OCI-LY7 (cell line): ENCODE measurements at regions not wholly inside any gene's neighbourhood (a gene's known extent, or its start where the extent isn't known, plus 50 kb on each side); places are given as distances from the start of the nearest gene placed in this dataset.

ENCODE experiments used
- BruUV-seq: library from RNA; stranded (reverse); fragments of 400-500 nt; replicated peaks from 2 replicates; lab custom pipeline; 2021; lab: Mats Ljungman, UMichigan
- CTCF ChIA-PET: fragments of 300-600 bp; sonication (Branson Sonifier 250); formaldehyde crosslinking; loops from one replicate; lab custom pipeline; 2022; ENCODE audit warnings: antibody characterized with exemption; ENCODE audit not compliant: unreplicated experiment; lab: Charles Lee
- POLR2A ChIA-PET: fragments of 300-600 bp; sonication (Branson Sonifier 250); formaldehyde crosslinking; loops from one replicate; lab custom pipeline; 2022; ENCODE audit warnings: antibody characterized with exemption; lab: Charles Lee
- DNase-seq: peaks from one replicate; pipeline ENCODE4 v3.0.0-alpha.2; 2015; ENCODE audit warnings: low spot score
- H2AFZ ChIP-seq: fragments of 200-600 bp; sonication (generic), shearing (Covaris generic); 2 replicates; pipeline ENCODE4 v1.6.1; 2014; ENCODE audit warnings: mild to moderate bottlenecking, antibody characterized with exemption, low read length, moderate library complexity
- H3K27ac ChIP-seq: fragments of 200-600 bp; sonication (generic); 2 replicates; pipeline ENCODE4 v1.5.1; 2014; ENCODE audit warnings: mixed run types, low read depth, mild to moderate bottlenecking, moderate library complexity, low read length, inconsistent platforms; ENCODE audit not compliant: poor library complexity, severe bottlenecking
- H3K36me3 ChIP-seq: fragments of 200-600 bp; sonication (generic); 2 replicates; pipeline ENCODE4 v1.6.1; 2014; ENCODE audit warnings: mild to moderate bottlenecking, antibody characterized with exemption, low read length, moderate library complexity, mixed read lengths; ENCODE audit not compliant: insufficient read depth
- H3K4me1 ChIP-seq: fragments of 200-600 bp; sonication (generic); 2 replicates; pipeline ENCODE4 v1.5.1; 2014; ENCODE audit warnings: mild to moderate bottlenecking, low read length; ENCODE audit not compliant: insufficient read depth, poor library complexity, severe bottlenecking
- H3K4me2 ChIP-seq: fragments of 200-600 bp; sonication (generic); 2 replicates; pipeline ENCODE4 v1.6.1; 2014; ENCODE audit warnings: mild to moderate bottlenecking, low read length
- H3K4me3 ChIP-seq: fragments of 200-600 bp; sonication (generic); 2 replicates; pipeline ENCODE4 v1.5.1; 2014; ENCODE audit warnings: mild to moderate bottlenecking, low read depth, low read length; ENCODE audit not compliant: poor library complexity, severe bottlenecking
- H3K79me2 ChIP-seq: fragments of 200-600 bp; sonication (generic); 2 replicates; pipeline ENCODE4 v1.6.1; 2016; ENCODE audit warnings: low read depth, mild to moderate bottlenecking, low read length, moderate library complexity, mixed read lengths; ENCODE audit not compliant: insufficient read depth
- H3K9me2 ChIP-seq: fragments of 200-600 bp; sonication (generic); 2 replicates; pipeline ENCODE4 v1.6.1; 2016; ENCODE audit warnings: mild to moderate bottlenecking, low read length, mixed read lengths; ENCODE audit not compliant: insufficient read depth
- H3K9me3 ChIP-seq: fragments of 200-600 bp; sonication (generic); 2 replicates; pipeline ENCODE4 v1.6.1; 2014; ENCODE audit warnings: mild to moderate bottlenecking, mixed run types, low read length, mixed read lengths
- H4K20me1 ChIP-seq: fragments of 200-600 bp; sonication (generic); 2 replicates; pipeline ENCODE4 v1.6.1; 2014; ENCODE audit warnings: mild to moderate bottlenecking, antibody characterized with exemption, low read length, moderate library complexity, mixed read lengths; ENCODE audit not compliant: insufficient read depth
- CTCF ChIP-seq: fragments of 200-600 bp; sonication (generic); conservative IDR thresholded peaks from 2 replicates; pipeline ENCODE4 v1.5.1; 2014; ENCODE audit warnings: mild to moderate bottlenecking, antibody characterized with exemption, low read length, moderate library complexity, mixed read lengths
- EZH2phosphoT487 ChIP-seq: fragments of 200-600 bp; sonication (generic); IDR thresholded peaks from 2 replicates; pipeline ENCODE4 v1.6.1; 2018; ENCODE audit warnings: low read depth, borderline replicate concordance, mild to moderate bottlenecking, mixed run types, antibody characterized with exemption, low read length, moderate library complexity, mixed read lengths
- intact Hi-C: fragments of 100-400 bp; cut with micrococcal nuclease; formaldehyde crosslinking; loops from one replicate; pipeline ENCODE4 v1.10.0; 2022; ENCODE audit not compliant: unreplicated experiment

GRCh38 chr14:54116972-54117371 lies 160.3 kb upstream of the BMP4 start:
- no peaks in the 10 kb centered on the region for H3K9me2 ChIP-seq
- POLR2A ChIA-PET, result no interaction called here
- no peak overlapping the region for H3K4me3 ChIP-seq
- H3K27ac ChIP-seq, result no peak overlapping the region
- H4K20me1 ChIP-seq, result no peaks in the 10 kb centered on the region
- TF ChIP-seq CTCF (no peak), EZH2phosphoT487 (no peak)
- H3K4me1 ChIP-seq, result no peaks in the 10 kb centered on the region
- DNase-seq, result no peak
- no peaks in the 10 kb centered on the region for H3K36me3 ChIP-seq
- no TSS peak for BruUV-seq
- CTCF ChIA-PET, result no interaction called here
- H3K9me3 ChIP-seq, result no peaks in the 10 kb centered on the region
- no peak overlapping the region for H3K4me2 ChIP-seq
- no peaks in the 10 kb centered on the region for H3K79me2 ChIP-seq
- intact Hi-C loops, result no loop called here
- H2AFZ ChIP-seq, result no peak overlapping the region

GRCh38 chr14:54117396-54117795 lies 160.8 kb upstream of the BMP4 start:
- intact Hi-C loops, result no loop called here
- no peaks in the 10 kb centered on the region for H3K9me3 ChIP-seq
- H3K9me2 ChIP-seq, result no peaks in the 10 kb centered on the region
- ChIA-PET CTCF (no interaction called here), POLR2A (interaction anchor here (0.7 kb wide), 1 partner anchor 596 kb away, joined by 3 read pairs; no protein-coding TSS in a partner anchor)
- H3K4me2 ChIP-seq, result no peak overlapping the region
- H3K79me2 ChIP-seq, result no peaks in the 10 kb centered on the region
- no peaks in the 10 kb centered on the region for H4K20me1 ChIP-seq
- BruUV-seq, result no TSS peak
- no peaks in the 10 kb centered on the region for H3K4me1 ChIP-seq
- H3K27ac ChIP-seq, result no peak overlapping the region
- no peak overlapping the region for H3K4me3 ChIP-seq
- no peaks in the 10 kb centered on the region for H3K36me3 ChIP-seq
- H2AFZ ChIP-seq, result no peak overlapping the region
- TF ChIP-seq EZH2phosphoT487, result no peak
- no peak for TF ChIP-seq CTCF
- no peak for DNase-seq

GRCh38 chr14:54117924-54118323 lies 161.3 kb upstream of the BMP4 start:
- no peaks in the 10 kb centered on the region for H3K9me2 ChIP-seq
- no peak for TF ChIP-seq CTCF
- no peak for TF ChIP-seq EZH2phosphoT487
- no peak for DNase-seq
- no peak overlapping the region for H3K27ac ChIP-seq
- intact Hi-C loops, result no loop called here
- no peaks in the 10 kb centered on the region for H3K9me3 ChIP-seq
- no peaks in the 10 kb centered on the region for H3K79me2 ChIP-seq
- POLR2A ChIA-PET, result interaction anchor here (0.7 kb wide), 1 partner anchor 596 kb away, joined by 3 read pairs; no protein-coding TSS in a partner anchor
- no peak overlapping the region for H3K4me3 ChIP-seq
- BruUV-seq, result no TSS peak
- no peak overlapping the region for H3K4me2 ChIP-seq
- H3K4me1 ChIP-seq, result no peaks in the 10 kb centered on the region
- H2AFZ ChIP-seq, result no peak overlapping the region
- no peaks in the 10 kb centered on the region for H4K20me1 ChIP-seq
- H3K36me3 ChIP-seq, result no peaks in the 10 kb centered on the region
- CTCF ChIA-PET, result interaction anchor here (0.6 kb wide), 1 partner anchor 223 kb away, joined by 4 read pairs; no protein-coding TSS in a partner anchor
